MM.1S (cell line): ENCODE measurements at regions not wholly inside any gene's neighbourhood (a gene's known extent, or its start where the extent isn't known, plus 50 kb on each side); places are given as distances from the start of the nearest gene placed in this dataset.

Source experiments
- DNase-seq: peaks from one replicate; pipeline ENCODE4 v3.0.0-alpha.2; 2015
- H2AFZ ChIP-seq: fragments of 300-600 bp; sonication (generic); 2 replicates; pipeline ENCODE4 v1.6.0; 2016; ENCODE audit warnings: antibody characterized with exemption, low read length
- H3F3A ChIP-seq: fragments of 300-600 bp; sonication (generic); 2 replicates; pipeline ENCODE4 v1.6.1; 2016; ENCODE audit warnings: mild to moderate bottlenecking, antibody characterized with exemption, low read length, moderate library complexity, mixed read lengths; ENCODE audit not compliant: insufficient read depth
- H3K27ac ChIP-seq: fragments of 300-600 bp; sonication (generic); 2 replicates; pipeline ENCODE4 v1.5.1; 2016; ENCODE audit warnings: mild to moderate bottlenecking, low read length
- H3K27me3 ChIP-seq: fragments of 300-600 bp; sonication (generic); replicated peaks from 2 replicates; pipeline ENCODE4 v1.6.0; 2016; ENCODE audit warnings: low read length; ENCODE audit not compliant: insufficient read depth
- H3K36me3 ChIP-seq: fragments of 300-600 bp; sonication (generic); replicated peaks from 2 replicates; pipeline ENCODE4 v1.6.1; 2016; ENCODE audit warnings: mild to moderate bottlenecking, low read length, mixed read lengths; ENCODE audit not compliant: insufficient read depth
- H3K4me1 ChIP-seq: fragments of 300-600 bp; sonication (generic); 2 replicates; pipeline ENCODE4 v1.6.1; 2016; ENCODE audit warnings: low read length, mixed read lengths
- H3K4me2 ChIP-seq: fragments of 300-600 bp; sonication (generic); 2 replicates; pipeline ENCODE4 v1.6.0; 2016; ENCODE audit warnings: low read depth, low read length
- H3K4me3 ChIP-seq: fragments of 300-600 bp; sonication (generic); 2 replicates; pipeline ENCODE4 v1.5.1; 2016; ENCODE audit warnings: low read length, mixed read lengths
- H3K79me2 ChIP-seq: fragments of 300-600 bp; sonication (generic); 2 replicates; pipeline ENCODE4 v1.6.1; 2016; ENCODE audit warnings: mixed run types, low read length, mixed read lengths
- H3K9ac ChIP-seq: fragments of 300-600 bp; sonication (generic); 2 replicates; pipeline ENCODE4 v1.6.1; 2016; ENCODE audit warnings: low read length, mixed read lengths
- H3K9me2 ChIP-seq: fragments of 300-600 bp; sonication (generic); replicated peaks from 2 replicates; pipeline ENCODE4 v1.6.1; 2016; ENCODE audit warnings: mild to moderate bottlenecking, low read length, mixed read lengths; ENCODE audit not compliant: insufficient read depth
- H3K9me3 ChIP-seq: fragments of 300-600 bp; sonication (generic); replicated peaks from 2 replicates; pipeline ENCODE4 v1.6.1; 2016; ENCODE audit warnings: mild to moderate bottlenecking, low read length, mixed read lengths; ENCODE audit not compliant: insufficient read depth
- H4K20me1 ChIP-seq: fragments of 300-600 bp; sonication (generic); 2 replicates; pipeline ENCODE4 v1.6.1; 2016; ENCODE audit warnings: mild to moderate bottlenecking, low read length, moderate library complexity, mixed read lengths; ENCODE audit not compliant: insufficient read depth
- CTCF ChIP-seq: fragments of 300-600 bp; sonication (generic); IDR thresholded peaks from 2 replicates; pipeline ENCODE4 v1.5.1; 2016; ENCODE audit warnings: antibody characterized with exemption, low read length, mixed read lengths
- EZH2 ChIP-seq: fragments of 300-600 bp; sonication (generic); optimal IDR thresholded peaks from 2 replicates; pipeline ENCODE3; 2017; ENCODE audit warnings: low read depth, mild to moderate bottlenecking, antibody characterized with exemption, low read length, mixed read lengths
- EZH2phosphoT487 ChIP-seq: fragments of 300-600 bp; sonication (generic); IDR thresholded peaks from 2 replicates; pipeline ENCODE4 v1.6.1; 2018; ENCODE audit warnings: antibody characterized with exemption, low read length

DNA sequence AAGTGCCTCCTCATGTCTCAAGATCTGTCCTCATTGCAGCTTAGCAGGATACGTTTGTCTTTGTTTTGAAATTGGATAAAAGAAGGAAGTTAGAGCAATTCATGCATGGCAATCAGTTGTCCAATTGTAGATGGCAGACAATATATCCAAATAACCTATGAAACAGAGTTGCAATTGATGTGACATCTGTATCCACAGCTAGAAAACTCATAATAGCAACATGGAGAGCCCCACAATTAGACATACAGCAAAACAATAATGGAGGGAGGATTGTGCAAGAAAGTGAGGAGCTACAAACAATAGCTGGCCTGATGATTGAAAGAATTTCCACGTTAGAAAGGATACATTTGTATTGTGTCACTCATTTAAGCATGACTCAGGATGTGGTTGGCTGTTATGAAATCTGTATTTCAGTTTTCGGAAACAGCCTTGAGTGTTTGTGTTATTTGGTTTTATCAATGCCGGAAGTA is 132.0 kb downstream of the FAM174A start:
- H3F3A ChIP-seq = no peaks in the 10 kb centered on the region

DNA sequence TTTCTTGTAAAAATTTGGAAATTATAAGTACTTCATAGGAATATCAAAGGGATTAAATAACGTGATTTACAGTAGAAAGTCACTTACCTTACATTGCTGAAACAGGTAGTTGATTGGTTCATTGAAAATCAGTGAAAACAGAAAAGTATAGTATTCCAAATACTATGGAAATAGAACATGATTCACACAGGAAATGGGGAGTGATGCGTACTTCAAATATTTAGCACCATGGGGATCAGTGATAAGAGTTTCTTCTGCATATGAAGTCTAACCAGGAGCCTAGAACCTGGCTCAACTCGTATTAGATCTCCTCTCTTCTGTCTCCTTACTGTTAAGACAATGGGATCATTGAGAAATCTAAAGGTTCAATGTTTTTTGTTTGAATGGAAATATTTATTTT is 133.3 kb downstream of the FAM174A start:
- Histone ChIP-seq H3K9ac (no peak overlapping the region), H3K36me3 (no peaks in the 10 kb centered on the region), H4K20me1 (no peaks in the 10 kb centered on the region), H3K27ac (no peak overlapping the region), H3K4me3 (no peak overlapping the region), H3K9me2 (no peaks in the 10 kb centered on the region), H3K4me2 (no peak overlapping the region), H3F3A (no peaks in the 10 kb centered on the region), H2AFZ (no peak overlapping the region), H3K4me1 (no peaks in the 10 kb centered on the region), H3K79me2 (no peaks in the 10 kb centered on the region), H3K27me3 (no peaks in the 10 kb centered on the region), H3K9me3 (no peaks in the 10 kb centered on the region)
- TF ChIP-seq EZH2 (no peak), EZH2phosphoT487 (no peak), CTCF (no peak)
- DNase-seq = no peak

More for the DNA sequence above, 132.0 kb downstream of the FAM174A start:
- Histone ChIP-seq H3K27me3 (no peaks in the 10 kb centered on the region), H3K27ac (no peak overlapping the region), H2AFZ (no peak overlapping the region), H3K9ac (no peak overlapping the region), H3K9me2 (no peaks in the 10 kb centered on the region), H4K20me1 (no peaks in the 10 kb centered on the region), H3K4me3 (no peak overlapping the region), H3K9me3 (no peaks in the 10 kb centered on the region), H3K36me3 (no peaks in the 10 kb centered on the region), H3K79me2 (no peaks in the 10 kb centered on the region), H3K4me2 (no peak overlapping the region), H3K4me1 (no peaks in the 10 kb centered on the region)
- DNase-seq = no peak
- no peak for TF ChIP-seq CTCF
- TF ChIP-seq EZH2 = no peak
- no peak for TF ChIP-seq EZH2phosphoT487

DNA sequence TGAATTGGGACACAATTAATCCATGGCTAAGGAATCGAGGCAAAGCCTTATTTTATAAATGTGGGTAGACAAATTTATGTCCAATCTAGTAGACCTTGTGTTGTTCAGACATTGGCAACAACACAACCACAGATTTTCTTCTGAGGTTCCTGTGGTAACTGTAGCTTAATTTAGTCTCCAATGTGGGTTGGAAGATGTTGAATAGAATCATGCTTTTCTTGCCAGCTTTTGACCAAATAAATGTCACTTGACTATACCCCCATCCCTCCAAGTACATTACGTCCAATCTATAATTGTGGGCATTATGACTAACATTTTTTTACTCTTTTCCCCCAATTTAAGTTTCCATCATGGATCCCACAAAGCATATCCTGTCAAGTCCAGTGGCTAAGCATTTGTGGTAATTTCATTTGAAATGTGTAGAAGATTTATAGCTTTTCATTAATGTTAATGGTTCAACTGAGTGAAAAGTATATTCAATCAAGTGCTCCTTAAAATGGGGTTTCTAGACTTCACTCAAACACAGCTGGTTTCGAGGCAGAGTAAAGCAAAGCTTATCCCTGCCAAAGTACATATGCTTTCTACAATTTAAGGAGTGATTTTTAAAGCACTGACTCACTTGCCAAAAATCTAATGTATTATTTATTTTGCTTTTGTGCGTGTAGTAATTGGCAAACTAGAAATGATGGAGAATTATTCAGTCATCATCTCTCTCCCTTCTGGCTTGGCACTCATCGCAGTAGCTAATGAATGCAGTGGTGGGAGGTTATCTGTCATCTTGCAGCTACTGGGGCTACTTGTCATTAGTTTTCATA is 141.8 kb downstream of the FAM174A start:
- H2AFZ ChIP-seq = no peak overlapping the region
- H3K9ac ChIP-seq = no peak overlapping the region
- TF ChIP-seq EZH2 (no peak), EZH2phosphoT487 (no peak), CTCF (no peak)
- H3K4me3 ChIP-seq = no peak overlapping the region
- no peaks in the 10 kb centered on the region for H3K9me3 ChIP-seq
- H3F3A ChIP-seq = no peaks in the 10 kb centered on the region
- H3K27me3 ChIP-seq = no peaks in the 10 kb centered on the region
- H4K20me1 ChIP-seq = no peaks in the 10 kb centered on the region
- no peak for DNase-seq
- H3K9me2 ChIP-seq = no peaks in the 10 kb centered on the region
- no peaks in the 10 kb centered on the region for H3K36me3 ChIP-seq
- no peaks in the 10 kb centered on the region for H3K79me2 ChIP-seq
- H3K4me2 ChIP-seq = no peak overlapping the region
- H3K27ac ChIP-seq = no peak overlapping the region
- H3K4me1 ChIP-seq = no peaks in the 10 kb centered on the region
